SK-MEL-5 (cell line): ENCODE measurements at regions not wholly inside any gene's neighbourhood (a gene's known extent, or its start where the extent isn't known, plus 50 kb on each side); places are given as distances from the start of the nearest gene placed in this dataset.

Experiments
- DNase-seq: peaks from one replicate; pipeline ENCODE4 v3.0.0-alpha.2; 2016; ENCODE audit warnings: low read depth, low spot score
- in situ Hi-C: cut with HindIII; loops from 2 replicates; pipeline ENCODE4 v1.10.0; 2016; ENCODE audit warnings: low sequenced_read_pairs, high pct_unique_total_duplicates, low pct_unique_long_range_greater_than_20kb

- no peak for DNase-seq
- in situ Hi-C loops, result no loop called here
Measured at GRCh38 chr1:79129914-79130313, 123.4 kb upstream of the ADGRL4 start.

DNA sequence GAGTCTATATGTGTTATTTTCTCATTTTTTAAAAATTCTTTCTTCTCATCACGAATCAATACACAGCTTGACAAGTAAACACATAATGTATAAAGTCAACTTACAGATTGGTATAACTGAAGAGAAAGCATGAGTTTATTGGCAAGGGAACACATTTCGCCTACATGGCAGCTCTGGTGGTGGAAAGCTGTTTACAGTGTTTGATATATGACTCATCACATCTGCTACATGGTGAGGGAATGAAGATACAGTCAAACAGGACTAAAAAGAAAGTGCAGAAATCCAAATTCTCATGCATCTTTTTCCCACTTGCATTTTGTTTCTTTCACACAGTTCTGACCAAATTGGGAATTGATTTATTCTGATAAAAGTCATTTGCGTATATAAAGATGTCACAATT is 122.2 kb upstream of the ADGRL4 start:
- DNase-seq, result no peak

GRCh38 chr1:79124756-79125155 is 118.2 kb upstream of the ADGRL4 start:
- DNase-seq, result no peak
- in situ Hi-C loops, result no loop called here

More for the DNA sequence above, 122.2 kb upstream of the ADGRL4 start:
- in situ Hi-C loops, result no loop called here

DNA sequence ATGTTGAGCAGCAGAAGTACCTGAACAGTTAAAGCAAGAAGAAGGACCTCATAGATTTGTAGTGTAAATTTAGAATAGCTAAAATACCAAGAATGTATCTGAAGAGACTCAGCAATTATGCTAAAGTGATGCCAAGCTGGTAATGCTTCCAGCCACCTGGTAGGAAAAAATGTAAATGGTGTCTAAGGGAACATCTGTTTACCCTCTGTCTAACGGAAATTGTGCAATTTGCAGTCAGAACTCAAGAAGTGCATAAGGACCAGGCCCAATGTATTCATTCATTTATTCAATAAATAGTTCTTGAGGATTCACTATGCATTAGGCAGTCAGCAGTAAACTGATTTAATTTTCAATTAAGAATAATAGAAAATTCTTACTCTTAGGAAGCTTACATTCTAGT is 116.0 kb upstream of the ADGRL4 start:
- in situ Hi-C loops, result no loop called here
- DNase-seq, result no peak

DNA sequence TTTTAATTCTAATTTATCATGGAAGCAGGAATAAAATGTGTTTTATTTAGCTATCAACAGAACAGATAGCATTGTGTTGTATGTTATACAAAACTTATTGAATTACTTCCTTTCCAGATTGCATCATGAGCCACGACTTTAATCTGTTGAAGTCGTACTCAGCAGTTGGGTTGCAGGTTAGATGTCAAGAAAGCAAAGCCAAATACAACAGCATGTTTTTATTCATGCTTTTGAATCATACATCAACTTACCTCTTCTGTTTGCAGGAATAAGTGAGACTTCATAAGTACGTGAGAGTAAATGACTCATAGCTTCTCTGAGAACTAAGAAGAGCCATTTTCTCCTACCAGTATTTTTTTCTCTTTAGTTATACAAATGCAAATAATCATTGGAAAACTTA is 110.8 kb upstream of the ADGRL4 start:
- DNase-seq, result no peak

GRCh38 chr1:79113836-79114235 is 107.3 kb upstream of the ADGRL4 start:
- no peak for DNase-seq
- in situ Hi-C loops, result no loop called here

More for the DNA sequence above, 110.8 kb upstream of the ADGRL4 start:
- in situ Hi-C loops, result no loop called here

DNA sequence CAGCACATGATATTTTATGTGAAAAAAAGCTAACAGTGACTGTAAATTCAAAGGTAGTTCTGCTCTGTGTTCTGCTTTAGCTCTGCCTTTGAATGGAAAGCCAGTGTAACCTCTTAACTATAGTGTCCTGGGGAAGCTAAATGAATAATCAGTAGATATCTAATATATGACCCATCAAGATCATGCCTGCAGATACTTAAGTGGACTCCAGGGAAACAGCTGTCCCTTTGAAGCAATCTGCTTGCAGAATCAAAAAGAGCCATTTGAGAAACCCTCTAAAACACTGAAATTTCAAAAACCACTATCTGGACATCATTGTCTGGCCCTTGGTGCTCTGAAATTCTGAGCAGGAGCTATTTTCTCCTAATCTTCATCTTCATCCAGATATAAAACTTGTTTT is 104.2 kb upstream of the ADGRL4 start:
- in situ Hi-C loops, result no loop called here

GRCh38 chr1:79109445-79109844 is 102.9 kb upstream of the ADGRL4 start:
- no peak for DNase-seq
- in situ Hi-C loops, result no loop called here

More for the DNA sequence above, 104.2 kb upstream of the ADGRL4 start:
- no peak for DNase-seq

DNA sequence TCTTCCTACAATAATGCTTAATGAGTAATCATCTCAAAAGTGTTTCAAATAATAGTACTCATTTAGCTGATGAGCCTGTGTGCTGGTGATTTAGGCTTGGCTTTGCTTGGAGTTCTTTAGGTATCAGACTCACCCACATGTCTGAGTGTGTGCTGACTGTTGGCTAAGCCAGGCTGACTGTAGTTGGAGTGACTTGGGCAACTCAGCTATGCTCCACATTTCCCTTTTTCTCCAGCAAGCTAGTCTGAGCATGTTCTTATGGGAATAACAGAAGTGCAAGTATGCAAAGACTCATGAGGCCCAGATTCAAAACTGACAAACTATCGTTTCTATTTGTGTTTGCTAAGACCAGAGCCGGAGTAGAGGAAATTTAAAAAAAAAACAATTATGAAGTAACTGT is 99.0 kb upstream of the ADGRL4 start:
- in situ Hi-C loops, result no loop called here
- DNase-seq, result no peak

DNA sequence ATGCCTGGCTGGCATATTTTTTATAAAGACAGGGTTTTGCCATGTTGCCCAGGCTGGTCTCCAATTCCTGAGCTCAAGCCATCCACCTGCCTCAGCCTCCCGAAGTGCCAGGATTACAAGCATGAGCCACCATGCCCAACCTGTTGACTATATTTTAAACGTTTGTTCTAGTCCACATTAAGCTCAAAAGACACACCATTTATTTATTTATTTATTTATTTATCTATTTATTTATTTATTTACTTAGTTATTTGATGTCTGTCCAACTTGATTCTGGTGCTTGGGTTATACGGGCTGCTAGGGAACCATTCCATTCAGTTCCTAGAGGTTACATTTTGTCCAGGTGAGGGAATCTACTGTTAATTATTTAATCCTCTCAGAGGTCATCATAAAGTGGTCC is 98.1 kb upstream of the ADGRL4 start:
- in situ Hi-C loops, result no loop called here
- DNase-seq, result no peak

DNA sequence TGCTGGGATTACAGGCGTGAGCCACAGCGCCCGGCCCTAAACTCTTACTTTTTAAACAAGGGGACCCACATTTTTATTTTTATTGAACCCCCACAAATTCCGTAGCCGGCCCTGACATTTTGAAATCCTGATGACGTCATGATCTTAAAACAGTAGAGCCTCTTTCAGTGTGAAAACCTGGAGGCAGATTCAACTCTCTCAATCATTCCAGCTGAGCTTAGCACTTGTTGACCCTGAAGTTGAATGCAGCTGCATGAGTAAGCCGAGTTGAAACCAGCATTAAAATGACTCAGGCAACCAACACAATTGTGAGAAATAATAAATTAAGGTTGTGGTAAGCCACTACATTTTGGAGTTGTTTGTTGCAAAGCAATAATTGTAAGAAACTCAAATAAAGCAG is 93.9 kb upstream of the ADGRL4 start:
- DNase-seq, result peak; percentile 60
- in situ Hi-C loops, result no loop called here

DNA sequence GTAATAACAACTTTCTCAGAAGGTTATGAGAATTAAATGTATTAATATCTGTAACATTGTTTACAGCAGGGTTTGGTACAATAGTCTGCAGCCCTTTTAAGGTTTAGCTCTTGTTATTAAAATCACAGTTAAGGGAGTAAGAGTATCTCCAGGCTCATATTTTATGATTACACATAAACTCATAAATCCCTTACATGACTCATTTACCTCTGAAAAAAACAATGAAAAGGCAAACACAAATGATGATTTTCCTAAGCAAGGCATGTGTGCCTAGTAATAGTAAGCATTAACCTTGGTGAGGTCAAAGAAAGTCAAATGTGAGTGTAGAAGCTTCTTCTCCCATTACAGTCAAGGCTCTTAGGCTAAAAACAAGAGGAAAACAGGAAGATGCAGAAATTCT is 84.5 kb upstream of the ADGRL4 start:
- no peak for DNase-seq
- in situ Hi-C loops, result no loop called here

GRCh38 chr1:79089946-79090345 is 83.4 kb upstream of the ADGRL4 start:
- in situ Hi-C loops, result no loop called here
- DNase-seq, result no peak

DNA sequence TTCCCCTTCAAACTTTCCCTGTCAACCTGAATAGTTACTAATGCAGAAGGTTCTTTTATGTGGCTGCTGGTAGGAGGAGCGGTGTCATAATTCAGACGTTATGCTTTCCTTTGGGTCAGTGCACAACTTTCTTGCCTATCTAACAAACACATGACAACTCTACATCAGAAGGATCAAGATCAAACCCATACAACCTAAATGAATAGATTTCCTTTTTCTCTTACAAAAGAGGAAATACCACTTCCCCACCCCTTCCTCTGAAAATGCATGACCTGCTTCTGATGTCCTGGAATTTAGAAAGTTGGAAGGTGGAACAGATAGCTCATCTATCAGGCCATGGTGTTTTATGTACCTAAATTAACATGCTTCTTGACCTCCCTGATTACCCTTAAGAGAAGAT is 75.7 kb upstream of the ADGRL4 start:
- DNase-seq, result no peak
- in situ Hi-C loops, result no loop called here

DNA sequence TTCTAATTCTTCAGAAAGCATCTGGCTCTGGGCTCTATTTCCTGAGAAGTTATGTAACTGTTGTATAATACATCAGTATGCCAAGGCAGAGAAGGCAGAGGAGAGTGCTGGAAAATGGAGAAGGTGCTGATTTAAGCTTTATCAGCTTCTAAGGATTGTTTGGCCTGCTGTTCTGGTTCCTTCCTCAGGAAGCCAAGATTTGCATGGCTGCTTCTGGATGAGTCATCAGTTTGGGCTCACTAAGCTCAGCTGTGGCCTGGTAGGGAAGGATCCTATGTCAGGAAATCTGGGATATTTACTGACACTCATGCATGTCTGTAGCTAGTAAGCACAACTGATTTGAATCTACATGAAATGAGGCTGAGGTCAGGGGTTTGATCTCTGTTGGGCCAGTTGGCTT is 73.2 kb upstream of the ADGRL4 start:
- no peak for DNase-seq
- in situ Hi-C loops, result no loop called here

- DNase-seq, result no peak
- in situ Hi-C loops, result no loop called here
Measured at GRCh38 chr1:79074975-79075374, 68.4 kb upstream of the ADGRL4 start.

- no peak for DNase-seq
- in situ Hi-C loops, result no loop called here
Measured at GRCh38 chr1:79069828-79070227, 63.3 kb upstream of the ADGRL4 start.

DNA sequence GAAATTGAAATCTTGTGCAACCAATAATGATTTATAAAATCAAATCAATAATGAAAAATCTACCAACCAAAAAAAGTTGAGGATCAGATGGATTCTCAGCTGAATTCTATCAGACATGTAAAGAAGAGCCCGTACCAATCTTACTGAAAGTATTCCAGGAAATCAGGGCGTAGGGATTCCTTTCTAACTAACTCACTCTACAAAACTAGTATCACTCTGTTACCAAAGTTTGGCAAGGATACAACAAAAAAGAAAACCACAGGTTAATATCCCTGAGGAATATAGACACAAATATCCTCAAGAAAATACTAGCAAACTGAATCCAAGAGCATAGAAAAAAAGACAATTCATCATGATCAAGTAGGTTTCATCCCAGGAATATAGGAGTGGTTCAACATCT is 52.8 kb upstream of the ADGRL4 start:
- no peak for DNase-seq
- in situ Hi-C loops, result no loop called here
